ENCODE measurements at regions not wholly inside any gene's neighbourhood (a gene's known extent, or its start where the extent isn't known, plus 50 kb on each side); places are given as distances from the start of the nearest gene placed in this dataset.
"Not testable (repeated sequence)": the region's sequence is repeated elsewhere in the genome, so short reads cannot be mapped to it uniquely, and the experiment has no call there.

- no peak for DNase-seq (ENCODE audit: low read depth in 3 of 3, low spot score in 2 of 3)
Observed at GRCh38 chr22:34567367-34567766, 498.6 kb upstream of the ISX start.

GRCh38 chr22:34570408-34570807 lies 495.6 kb upstream of the ISX start:
- DNase-seq (ENCODE audit: low read depth in 3 of 3, low spot score in 2 of 3) = no peak

- no peak for DNase-seq (ENCODE audit: low read depth in 3 of 3, low spot score in 2 of 3)
Observed at GRCh38 chr22:34579519-34579918, 486.4 kb upstream of the ISX start.

- peak in 2 of 3 donors; percentile 9 to 12 for DNase-seq (ENCODE audit: low read depth in 3 of 3, low spot score in 2 of 3)
Observed at GRCh38 chr22:34587357-34588356, 478.3 kb upstream of the ISX start.

- no peak for DNase-seq (ENCODE audit: low read depth in 3 of 3, low spot score in 2 of 3)
Observed at GRCh38 chr22:34588871-34589545, 476.9 kb upstream of the ISX start.

DNA sequence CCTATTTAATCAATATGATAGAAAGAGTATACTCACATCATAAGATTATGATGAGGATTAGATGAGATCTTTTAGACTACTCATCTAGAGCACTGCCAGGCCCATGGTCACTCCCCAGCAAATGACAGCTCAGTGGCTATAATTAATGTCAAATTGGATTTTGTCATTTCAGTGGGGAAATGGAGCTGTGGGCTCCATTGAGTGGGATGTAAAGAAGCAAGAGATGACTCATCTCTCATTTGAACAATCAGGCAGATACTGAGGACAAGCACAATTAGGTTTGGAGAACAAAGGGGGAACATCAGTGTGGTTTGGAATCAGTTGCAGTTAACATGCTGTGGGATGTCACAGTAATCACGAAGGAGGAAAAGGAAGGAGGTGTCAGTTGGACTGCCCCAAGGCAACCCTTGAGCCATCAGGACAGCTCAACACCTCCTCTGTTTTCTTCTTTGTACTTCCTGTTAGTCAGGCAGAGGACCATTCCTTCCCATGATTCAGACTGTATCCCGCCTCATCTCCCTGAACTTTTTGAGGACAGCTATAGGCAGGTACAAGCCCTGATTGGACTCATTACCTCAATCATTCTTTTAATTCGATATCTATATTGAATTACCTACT lies 473.7 kb upstream of the ISX start:
- DNase-seq (ENCODE audit: low read depth in 3 of 3, low spot score in 2 of 3) = no peak

DNA sequence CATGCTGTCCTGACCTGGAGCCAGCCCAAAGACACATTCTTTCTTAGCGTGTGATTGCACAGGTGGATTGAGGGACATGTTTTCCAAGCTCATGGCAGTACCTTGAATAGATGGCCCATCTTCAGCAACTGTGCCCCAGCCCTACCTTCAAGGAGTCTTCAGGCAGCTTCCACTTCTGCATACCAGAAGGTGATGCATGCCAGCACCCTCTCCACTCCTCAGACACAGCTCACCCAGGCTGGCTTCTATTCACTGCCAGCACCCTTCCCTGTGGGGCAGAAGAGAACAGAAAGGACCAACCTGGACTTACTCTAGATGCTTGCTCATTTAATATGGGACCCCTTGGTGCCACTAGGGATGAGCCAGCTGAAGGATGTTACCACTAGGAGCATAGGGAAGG lies 466.4 kb upstream of the ISX start:
- DNase-seq (ENCODE audit: low read depth in 3 of 3, low spot score in 2 of 3) = no peak

DNA sequence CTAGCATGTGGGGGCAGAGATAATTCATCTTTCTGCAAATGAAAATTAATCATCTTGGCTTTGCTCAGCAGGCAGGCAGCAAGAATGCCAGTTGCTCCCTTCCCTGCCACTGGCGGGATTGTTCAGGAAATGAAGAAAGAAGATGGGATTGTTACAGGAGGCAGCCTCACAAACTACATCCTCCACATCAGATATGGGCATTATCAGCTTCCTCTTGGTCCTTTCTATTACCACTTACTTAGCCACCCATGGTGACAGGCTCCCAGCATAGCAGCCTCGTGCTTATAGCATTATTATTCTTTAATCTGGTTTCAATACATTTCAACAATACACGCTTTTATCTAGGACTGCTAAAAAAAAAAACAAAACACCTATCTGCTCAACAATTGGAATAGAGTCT lies 461.6 kb upstream of the ISX start:
- no peak for DNase-seq (ENCODE audit: low read depth in 3 of 3, low spot score in 2 of 3)

DNA sequence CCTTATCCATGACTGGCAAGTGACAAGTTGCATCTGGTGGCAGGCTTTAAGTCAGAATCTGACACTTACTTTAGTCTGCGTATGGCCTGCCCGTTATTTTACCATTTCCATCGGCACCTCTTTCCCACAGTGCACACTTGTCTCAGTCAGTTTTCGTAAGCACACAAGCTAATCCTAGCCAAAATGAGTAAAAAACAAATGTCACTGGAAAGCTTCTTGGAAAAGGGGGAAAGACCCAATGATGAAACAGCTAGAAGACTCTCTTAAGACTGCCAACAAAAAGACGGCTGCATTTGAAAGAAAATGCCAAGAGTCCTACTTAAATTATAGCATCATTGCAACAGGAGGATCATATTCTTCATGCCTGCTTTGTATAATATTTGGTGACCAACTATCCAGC lies 457.9 kb upstream of the ISX start:
- DNase-seq (ENCODE audit: low read depth in 3 of 3, low spot score in 2 of 3) = no peak

DNA sequence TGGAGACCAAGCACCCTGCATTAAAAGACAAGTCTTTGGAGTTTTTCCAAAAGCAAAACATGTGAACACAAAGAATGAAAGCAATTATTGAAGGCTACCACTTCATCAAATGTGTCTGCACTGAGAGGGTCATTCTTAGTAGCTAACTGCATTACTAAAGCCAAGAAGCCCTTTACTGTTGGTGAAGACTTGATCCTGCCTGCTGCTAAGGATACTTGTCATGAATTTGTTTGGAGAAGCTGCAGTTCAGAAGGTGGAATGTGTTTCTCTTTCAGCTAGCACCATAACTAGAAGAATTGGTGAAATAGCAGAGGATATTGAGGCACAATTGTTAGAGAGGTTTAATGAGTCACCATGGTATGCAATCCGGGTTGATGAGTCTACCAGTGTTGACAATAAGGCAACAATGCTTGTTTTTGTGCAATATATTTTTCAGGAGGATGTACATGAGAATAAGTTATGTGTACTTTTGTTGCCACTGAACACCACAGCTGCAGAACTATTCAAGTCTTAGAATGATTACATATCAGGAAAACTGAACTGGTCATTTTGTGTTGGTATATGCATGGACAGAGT lies 457.3 kb upstream of the ISX start:
- DNase-seq (ENCODE audit: low read depth in 3 of 3, low spot score in 2 of 3) = no peak

DNA sequence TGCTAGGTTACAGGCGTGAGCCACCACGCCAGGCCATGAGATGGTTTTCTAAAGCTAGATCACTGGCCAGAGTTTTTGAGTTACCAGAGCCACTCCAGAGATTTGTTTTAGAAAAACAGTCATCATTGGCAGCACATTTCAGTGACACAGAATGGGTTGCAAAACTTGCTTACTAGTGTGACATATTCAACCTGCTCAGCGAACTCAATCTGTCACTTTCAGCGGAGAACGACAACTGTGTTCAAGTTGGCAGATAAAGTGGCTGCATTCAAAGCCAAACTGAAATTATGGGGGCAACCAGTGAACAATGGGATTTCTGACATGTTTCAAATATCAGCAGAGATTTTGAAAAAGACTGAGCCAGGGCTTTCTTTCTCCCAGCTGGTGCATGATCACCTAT lies 456.3 kb upstream of the ISX start:
- no peak for DNase-seq (ENCODE audit: low read depth in 3 of 3, low spot score in 2 of 3)

- no peak for DNase-seq (ENCODE audit: low read depth in 3 of 3, low spot score in 2 of 3)
Observed at GRCh38 chr22:34620161-34620560, 445.8 kb upstream of the ISX start.

DNA sequence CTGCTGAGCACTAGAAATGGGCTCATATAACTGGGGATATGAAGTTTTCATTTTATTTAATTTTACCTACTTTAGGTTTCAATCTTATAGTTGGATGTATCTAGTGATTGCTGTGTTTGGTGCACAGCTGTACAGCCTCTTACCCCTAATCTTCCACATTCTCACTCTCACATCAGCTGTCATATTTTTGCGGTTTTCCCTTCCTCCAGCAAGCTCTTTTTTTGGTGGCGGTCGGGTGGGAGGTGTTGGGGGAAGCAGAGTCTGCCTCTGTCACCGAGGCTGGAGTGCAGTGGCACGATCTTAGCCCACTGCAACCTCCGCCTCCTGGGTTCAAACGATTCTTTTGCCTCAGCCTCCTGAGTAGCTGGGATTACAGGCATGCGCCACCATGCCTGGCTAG lies 445.1 kb upstream of the ISX start:
- no peak for DNase-seq (ENCODE audit: low read depth in 3 of 3, low spot score in 2 of 3)

- DNase-seq (ENCODE audit: low read depth in 3 of 3, low spot score in 2 of 3) = no peak
Observed at GRCh38 chr22:34622602-34623001, 443.4 kb upstream of the ISX start.

GRCh38 chr22:34623580-34623979 lies 442.4 kb upstream of the ISX start:
- DNase-seq (ENCODE audit: low read depth in 3 of 3, low spot score in 2 of 3) = no peak

DNA sequence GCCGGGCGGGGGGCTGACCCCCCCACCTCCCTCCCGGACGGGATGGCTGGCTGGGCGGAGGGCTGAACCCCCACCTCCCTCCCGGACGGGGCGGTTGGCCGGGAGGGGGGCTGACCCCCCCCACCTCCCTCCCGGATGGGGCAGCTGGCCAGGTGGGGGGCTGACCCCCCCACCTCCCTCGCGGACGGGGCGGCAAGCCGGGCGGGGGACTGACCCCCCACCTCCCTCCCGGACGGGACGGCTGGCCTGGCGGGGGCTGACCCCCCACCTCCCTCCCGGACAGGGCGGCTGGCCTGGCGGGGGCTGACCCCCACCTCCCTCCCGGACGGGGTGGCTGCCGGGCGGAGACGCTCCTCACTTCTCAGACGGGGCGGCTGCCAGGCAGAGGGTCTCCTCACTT lies 440.1 kb upstream of the ISX start:
- DNase-seq (ENCODE audit: low read depth in 3 of 3, low spot score in 2 of 3) = not testable (repeated sequence)

DNA sequence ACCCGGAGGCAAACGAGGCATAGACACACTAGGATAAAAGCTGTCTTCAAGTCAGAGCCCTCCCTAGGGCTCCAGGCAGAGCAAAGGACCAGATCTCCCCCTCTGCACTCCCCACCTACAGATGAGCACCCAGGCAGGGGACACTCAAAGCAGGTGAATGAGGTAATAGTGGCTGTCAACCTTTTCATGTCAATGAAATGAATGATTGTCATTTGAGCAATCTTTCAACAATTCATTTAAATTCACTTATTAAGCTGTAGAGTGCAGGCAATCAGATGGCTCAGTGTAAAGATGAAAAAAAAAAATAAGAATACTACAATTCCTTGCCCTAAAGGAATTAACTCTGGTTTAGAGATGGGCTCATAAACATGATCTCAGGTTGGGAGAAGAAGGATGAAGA lies 427.8 kb upstream of the ISX start:
- DNase-seq (ENCODE audit: low read depth in 3 of 3, low spot score in 2 of 3) = no peak

DNA sequence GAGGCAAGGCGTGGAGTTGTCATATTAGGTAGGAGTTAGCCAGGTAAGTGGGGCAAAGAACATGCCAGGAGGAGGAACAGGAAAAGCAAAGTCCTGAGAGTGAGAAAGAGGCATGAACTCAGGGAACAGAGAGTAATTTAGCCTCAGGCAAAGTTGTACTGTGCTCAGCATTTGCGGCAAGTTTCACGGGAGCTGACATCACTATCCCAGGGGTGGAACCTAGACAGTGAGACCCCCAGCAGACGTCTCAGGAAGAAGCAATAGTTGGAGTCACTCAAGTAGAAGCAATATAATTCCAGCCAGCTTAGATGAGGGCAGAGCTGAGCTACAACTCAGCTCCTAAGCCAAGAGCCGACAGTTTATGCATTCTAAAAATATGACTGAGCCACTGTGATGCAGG lies 426.0 kb upstream of the ISX start:
- no peak for DNase-seq (ENCODE audit: low read depth in 3 of 3, low spot score in 2 of 3)

- no peak for DNase-seq (ENCODE audit: low read depth in 3 of 3, low spot score in 2 of 3)
Observed at GRCh38 chr22:34645375-34645774, 420.6 kb upstream of the ISX start.

- no peak for DNase-seq (ENCODE audit: low read depth in 3 of 3, low spot score in 2 of 3)
Observed at GRCh38 chr22:34669001-34669400, 397.0 kb upstream of the ISX start.

GRCh38 chr22:34683031-34683430 lies 382.9 kb upstream of the ISX start:
- not testable (repeated sequence) for DNase-seq (ENCODE audit: low read depth in 3 of 3, low spot score in 2 of 3)

Data from right renal cortex interstitium (tissue), 3 donors.